Neural progenitor cell (in vitro differentiated cells): ENCODE measurements at regions not wholly inside any gene's neighbourhood (a gene's known extent, or its start where the extent isn't known, plus 50 kb on each side); places are given as distances from the start of the nearest gene placed in this dataset.
"Not testable (repeated sequence)": the region's sequence is repeated elsewhere in the genome, so short reads cannot be mapped to it uniquely, and the experiment has no call there.

Experiments used
- DNase-seq: peaks from one replicate; pipeline ENCODE4 v3.0.0-alpha.2; 2016; ENCODE audit warnings: low spot score
- H2AFZ ChIP-seq: fragments of 200-600 bp; sonication (generic); replicated peaks from 2 replicates; pipeline ENCODE4 v1.6.1; 2016; ENCODE audit warnings: antibody characterized with exemption
- H3F3A ChIP-seq: fragments of 200-600 bp; sonication (generic); 2 replicates; pipeline ENCODE4 v1.6.1; 2016; ENCODE audit warnings: antibody characterized with exemption, low read depth
- H3K27ac ChIP-seq: fragments of 200-600 bp; sonication (generic); 2 replicates; pipeline ENCODE4 v1.5.1; 2016; ENCODE audit warnings: mild to moderate bottlenecking
- H3K27me3 ChIP-seq: fragments of 200-600 bp; sonication (generic); 2 replicates; pipeline ENCODE4 v1.6.1; 2016; ENCODE audit warnings: mild to moderate bottlenecking, moderate library complexity
- H3K36me3 ChIP-seq: fragments of 200-600 bp; sonication (generic); 2 replicates; pipeline ENCODE4 v1.5.1; 2016
- H3K4me1 ChIP-seq: fragments of 200-600 bp; sonication (generic); 2 replicates; pipeline ENCODE4 v1.6.1; 2016; ENCODE audit warnings: mixed run types
- H3K4me2 ChIP-seq: fragments of 200-600 bp; sonication (generic); 2 replicates; pipeline ENCODE4 v1.6.1; 2016
- H3K4me3 ChIP-seq: fragments of 200-600 bp; sonication (generic); 2 replicates; pipeline ENCODE4 v1.5.1; 2016
- H3K79me2 ChIP-seq: fragments of 200-600 bp; sonication (generic); 2 replicates; pipeline ENCODE4 v1.6.1; 2016; ENCODE audit warnings: low read depth
- H3K9ac ChIP-seq: fragments of 200-600 bp; sonication (generic); 2 replicates; pipeline ENCODE4 v1.6.1; 2016
- H3K9me3 ChIP-seq: fragments of 200-600 bp; sonication (generic); 2 replicates; pipeline ENCODE4 v1.5.1; 2016; ENCODE audit warnings: low read depth
- H4K20me1 ChIP-seq: fragments of 200-600 bp; sonication (generic); 2 replicates; pipeline ENCODE4 v1.6.1; 2016; ENCODE audit warnings: low read depth
- H3K27ac Mint-ChIP-seq: 3 replicates; pipeline ENCODE4 v1.8.0; 2021; ENCODE audit warnings: mixed read lengths
- H3K27me3 Mint-ChIP-seq: 2 replicates; pipeline ENCODE4 v1.8.0; 2022; ENCODE audit warnings: low read depth, mild to moderate bottlenecking, inconsistent platforms, moderate library complexity, mixed read lengths; ENCODE audit not compliant: insufficient read depth
- H3K36me3 Mint-ChIP-seq: 3 replicates; pipeline ENCODE4 v1.8.0; 2021; ENCODE audit warnings: mixed read lengths
- H3K4me1 Mint-ChIP-seq: 3 replicates; pipeline ENCODE4 v1.8.0; 2021; ENCODE audit warnings: mixed read lengths
- H3K4me3 Mint-ChIP-seq: 3 replicates; pipeline ENCODE4 v1.8.0; 2021; ENCODE audit warnings: mild to moderate bottlenecking, moderate library complexity, mixed read lengths
- H3K9me3 Mint-ChIP-seq: 3 replicates; pipeline ENCODE4 v1.8.0; 2020; ENCODE audit warnings: mixed read lengths
- CTCF ChIP-seq: fragments of 200-600 bp; sonication (generic); IDR thresholded peaks from 2 replicates; pipeline ENCODE4 v1.5.1; 2017; ENCODE audit warnings: antibody characterized with exemption, mild to moderate bottlenecking
- EZH2 ChIP-seq: fragments of 200-600 bp; sonication (generic); IDR thresholded peaks from 2 replicates; pipeline ENCODE4 v1.6.1; 2017; ENCODE audit warnings: antibody characterized with exemption, mild to moderate bottlenecking, moderate library complexity
- EZH2phosphoT487 ChIP-seq: fragments of 200-600 bp; sonication (generic); IDR thresholded peaks from 2 replicates; pipeline ENCODE4 v1.6.1; 2017; ENCODE audit warnings: antibody characterized with exemption

- Histone ChIP-seq H2AFZ (no peak overlapping the region), H3K36me3 (no peaks in the 10 kb centered on the region), H3K4me1 (no peaks in the 10 kb centered on the region), H3K27ac (no peak overlapping the region), H3F3A (no peaks in the 10 kb centered on the region), H4K20me1 (no peaks in the 10 kb centered on the region), H3K9ac (no peak overlapping the region), H3K79me2 (no peaks in the 10 kb centered on the region), H3K27me3 (no peaks in the 10 kb centered on the region), H3K4me2 (no peak overlapping the region), H3K4me3 (no peak overlapping the region), H3K9me3 (no peaks in the 10 kb centered on the region)
- Mint-ChIP-seq H3K36me3 (no peaks in the 10 kb centered on the region), H3K27ac (no peak overlapping the region), H3K4me3 (no peak overlapping the region), H3K4me1 (no peaks in the 10 kb centered on the region), H3K9me3 (peaks cover 6% of the 10 kb centered on the region), H3K27me3 (peaks cover 2% of the 10 kb centered on the region)
- no peak for DNase-seq
- TF ChIP-seq CTCF (no peak), EZH2phosphoT487 (no peak), EZH2 (no peak)
Observed at GRCh38 chr5:98339141-98339848, 434.2 kb upstream of the RGMB start.

- Mint-ChIP-seq H3K27ac (no peak overlapping the region), H3K4me1 (no peaks in the 10 kb centered on the region), H3K4me3 (no peak overlapping the region), H3K27me3 (no peaks in the 10 kb centered on the region), H3K36me3 (no peaks in the 10 kb centered on the region), H3K9me3 (peaks cover 8% of the 10 kb centered on the region)
- H3F3A ChIP-seq = no peaks in the 10 kb centered on the region
- H3K27me3 ChIP-seq = no peaks in the 10 kb centered on the region
- H3K9me3 ChIP-seq = no peaks in the 10 kb centered on the region
- no peaks in the 10 kb centered on the region for H3K79me2 ChIP-seq
- H3K4me3 ChIP-seq = no peak overlapping the region
- H3K36me3 ChIP-seq = no peaks in the 10 kb centered on the region
- no peak overlapping the region for H3K4me2 ChIP-seq
- H3K4me1 ChIP-seq = no peaks in the 10 kb centered on the region
- no peaks in the 10 kb centered on the region for H4K20me1 ChIP-seq
- TF ChIP-seq EZH2phosphoT487 = no peak
- TF ChIP-seq CTCF = no peak
- TF ChIP-seq EZH2 = no peak
- H3K9ac ChIP-seq = no peak overlapping the region
- H2AFZ ChIP-seq = no peak overlapping the region
- H3K27ac ChIP-seq = no peak overlapping the region
- DNase-seq = no peak
Observed at GRCh38 chr5:98341038-98342032, 432.1 kb upstream of the RGMB start.

GRCh38 chr5:98342958-98343660 is 430.4 kb upstream of the RGMB start:
- H3K4me3 Mint-ChIP-seq, H3K9ac ChIP-seq, H3K79me2 ChIP-seq, H3K27ac Mint-ChIP-seq, H3K27ac ChIP-seq, H3K4me1 ChIP-seq, H2AFZ ChIP-seq, H3K4me1 Mint-ChIP-seq, H3K27me3 Mint-ChIP-seq, DNase-seq, H3K36me3 ChIP-seq, H3K27me3 ChIP-seq, H3K36me3 Mint-ChIP-seq, H4K20me1 ChIP-seq, H3K4me2 ChIP-seq, H3F3A ChIP-seq, H3K9me3 ChIP-seq, H3K4me3 ChIP-seq: not testable (repeated sequence)
- peaks cover 11% of the 10 kb centered on the region for H3K9me3 Mint-ChIP-seq
